ENCODE measurements at regions not wholly inside any gene's neighbourhood (a gene's known extent, or its start where the extent isn't known, plus 50 kb on each side); places are given as distances from the start of the nearest gene placed in this dataset.

DNA sequence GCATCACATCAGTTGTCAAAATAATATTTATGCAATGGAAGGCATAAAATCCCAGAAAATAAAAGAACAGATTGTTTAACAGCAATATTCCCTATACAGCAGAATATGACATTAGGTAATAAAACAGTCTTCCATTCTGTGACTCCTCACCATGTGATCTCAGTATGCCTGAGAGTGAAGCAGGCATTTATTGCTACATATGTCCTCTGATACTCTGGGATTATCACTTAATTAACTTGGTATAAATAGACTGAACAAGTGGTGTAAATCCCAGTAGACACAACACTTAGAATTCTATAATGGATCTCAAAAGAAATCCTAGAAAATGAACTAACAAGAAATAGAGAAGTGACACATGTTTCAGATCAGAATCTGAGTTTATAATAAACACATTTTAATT, 841.3 kb downstream of the PDHA2 start:
- TF ChIP-seq, protein P1, sequence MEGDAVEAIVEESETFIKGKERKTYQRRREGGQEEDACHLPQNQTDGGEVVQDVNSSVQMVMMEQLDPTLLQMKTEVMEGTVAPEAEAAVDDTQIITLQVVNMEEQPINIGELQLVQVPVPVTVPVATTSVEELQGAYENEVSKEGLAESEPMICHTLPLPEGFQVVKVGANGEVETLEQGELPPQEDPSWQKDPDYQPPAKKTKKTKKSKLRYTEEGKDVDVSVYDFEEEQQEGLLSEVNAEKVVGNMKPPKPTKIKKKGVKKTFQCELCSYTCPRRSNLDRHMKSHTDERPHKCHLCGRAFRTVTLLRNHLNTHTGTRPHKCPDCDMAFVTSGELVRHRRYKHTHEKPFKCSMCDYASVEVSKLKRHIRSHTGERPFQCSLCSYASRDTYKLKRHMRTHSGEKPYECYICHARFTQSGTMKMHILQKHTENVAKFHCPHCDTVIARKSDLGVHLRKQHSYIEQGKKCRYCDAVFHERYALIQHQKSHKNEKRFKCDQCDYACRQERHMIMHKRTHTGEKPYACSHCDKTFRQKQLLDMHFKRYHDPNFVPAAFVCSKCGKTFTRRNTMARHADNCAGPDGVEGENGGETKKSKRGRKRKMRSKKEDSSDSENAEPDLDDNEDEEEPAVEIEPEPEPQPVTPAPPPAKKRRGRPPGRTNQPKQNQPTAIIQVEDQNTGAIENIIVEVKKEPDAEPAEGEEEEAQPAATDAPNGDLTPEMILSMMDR (IDR thresholded peaks at IDR 0.05), result no peak
- TF ChIP-seq POLR2A (IDR thresholded peaks at IDR 0.05), result no peak

Measured in transverse colon (tissue), 3 donors.